BJ (cell line): ENCODE measurements at regions not wholly inside any gene's neighbourhood (a gene's known extent, or its start where the extent isn't known, plus 50 kb on each side); places are given as distances from the start of the nearest gene placed in this dataset.
"Not testable (repeated sequence)": the region's sequence is repeated elsewhere in the genome, so short reads cannot be mapped to it uniquely, and the experiment has no call there.

Source experiments
- CTCF ChIA-PET: fragments of 350-600 bp; formaldehyde crosslinking; extraction: SDS; loops from one replicate; lab custom pipeline; 2021; ENCODE audit warnings: antibody characterized with exemption, inconsistent platforms; lab: Yijun Ruan, JAX
- POLR2A ChIA-PET: fragments of 300-600 bp; sonication (Branson Sonifier 250); formaldehyde crosslinking; extraction: SDS; loops from one replicate; lab custom pipeline; 2021; ENCODE audit warnings: antibody characterized with exemption; lab: Charles Lee
- DNase-seq: peaks from one replicate; pipeline ENCODE4 v3.0.0-alpha.2; 2011; ENCODE audit warnings: low read depth
- H3K27me3 ChIP-seq: 2 replicates; pipeline ENCODE4 v1.6.0; 2011; ENCODE audit warnings: low read length; ENCODE audit not compliant: control insufficient read depth, insufficient read depth
- H3K36me3 ChIP-seq: 2 replicates; pipeline ENCODE4 v1.5.1; 2011; ENCODE audit warnings: low read length; ENCODE audit not compliant: control insufficient read depth, insufficient read depth
- H3K4me3 ChIP-seq: 2 replicates; pipeline ENCODE4 v1.5.1; 2011; ENCODE audit warnings: low read depth, mild to moderate bottlenecking, control low read depth, low read length
- TF ChIP-seq, protein P1 (sequence below): IDR thresholded peaks from 2 replicates; pipeline ENCODE4 v1.5.1; 2011; ENCODE audit warnings: low read depth, mild to moderate bottlenecking, control low read depth, inconsistent platforms, low read length, moderate library complexity; ENCODE audit not compliant: insufficient read depth

DNA sequence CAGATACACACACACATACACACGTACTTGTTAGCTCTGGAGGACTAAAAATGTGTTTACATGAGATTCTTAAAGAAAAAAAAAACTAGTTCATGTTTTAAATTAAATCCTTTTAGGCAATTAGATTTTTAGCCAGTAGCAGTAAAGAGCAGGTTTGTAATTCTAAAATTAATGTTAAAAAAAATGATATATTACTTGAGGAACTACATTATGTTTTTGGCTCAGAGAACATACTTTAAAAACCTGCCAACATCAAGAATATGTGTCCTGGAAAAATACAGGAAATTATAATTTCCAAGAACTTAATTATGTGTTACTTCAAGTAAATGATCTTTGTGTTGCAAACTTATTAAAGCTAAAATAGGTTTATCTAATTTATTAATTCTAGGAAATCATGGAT, 594.3 kb upstream of the PCDH7 start:
- no peaks in the 10 kb centered on the region for H3K27me3 ChIP-seq
- TF ChIP-seq, protein P1, sequence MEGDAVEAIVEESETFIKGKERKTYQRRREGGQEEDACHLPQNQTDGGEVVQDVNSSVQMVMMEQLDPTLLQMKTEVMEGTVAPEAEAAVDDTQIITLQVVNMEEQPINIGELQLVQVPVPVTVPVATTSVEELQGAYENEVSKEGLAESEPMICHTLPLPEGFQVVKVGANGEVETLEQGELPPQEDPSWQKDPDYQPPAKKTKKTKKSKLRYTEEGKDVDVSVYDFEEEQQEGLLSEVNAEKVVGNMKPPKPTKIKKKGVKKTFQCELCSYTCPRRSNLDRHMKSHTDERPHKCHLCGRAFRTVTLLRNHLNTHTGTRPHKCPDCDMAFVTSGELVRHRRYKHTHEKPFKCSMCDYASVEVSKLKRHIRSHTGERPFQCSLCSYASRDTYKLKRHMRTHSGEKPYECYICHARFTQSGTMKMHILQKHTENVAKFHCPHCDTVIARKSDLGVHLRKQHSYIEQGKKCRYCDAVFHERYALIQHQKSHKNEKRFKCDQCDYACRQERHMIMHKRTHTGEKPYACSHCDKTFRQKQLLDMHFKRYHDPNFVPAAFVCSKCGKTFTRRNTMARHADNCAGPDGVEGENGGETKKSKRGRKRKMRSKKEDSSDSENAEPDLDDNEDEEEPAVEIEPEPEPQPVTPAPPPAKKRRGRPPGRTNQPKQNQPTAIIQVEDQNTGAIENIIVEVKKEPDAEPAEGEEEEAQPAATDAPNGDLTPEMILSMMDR, result no peak
- H3K4me3 ChIP-seq, result no peak overlapping the region
- no peak for DNase-seq
- H3K36me3 ChIP-seq, result no peaks in the 10 kb centered on the region
- POLR2A ChIA-PET, result no interaction called here
- CTCF ChIA-PET, result no interaction called here

DNA sequence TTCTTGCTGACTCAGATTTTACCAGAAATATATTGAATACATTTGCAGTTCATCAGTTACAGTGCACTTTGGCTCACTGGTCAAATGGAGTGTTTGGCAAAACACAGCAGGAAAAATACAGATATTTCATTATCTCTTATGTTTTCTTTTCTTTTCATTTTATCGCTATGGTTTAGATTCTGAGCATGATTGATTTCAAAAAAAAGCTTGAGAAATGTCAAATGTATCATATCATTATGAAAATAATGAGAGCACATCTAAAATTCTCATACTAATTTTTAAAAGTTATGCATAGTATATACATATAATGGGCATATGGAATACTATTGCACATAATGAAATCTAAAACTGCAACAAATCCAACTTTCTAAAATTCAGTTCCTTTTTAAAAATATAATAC, 593.8 kb upstream of the PCDH7 start:
- Histone ChIP-seq H3K4me3 (no peak overlapping the region), H3K36me3 (no peaks in the 10 kb centered on the region), H3K27me3 (no peaks in the 10 kb centered on the region)
- ChIA-PET POLR2A (no interaction called here), CTCF (no interaction called here)
- no peak for DNase-seq
- TF ChIP-seq, protein P1, result no peak

DNA sequence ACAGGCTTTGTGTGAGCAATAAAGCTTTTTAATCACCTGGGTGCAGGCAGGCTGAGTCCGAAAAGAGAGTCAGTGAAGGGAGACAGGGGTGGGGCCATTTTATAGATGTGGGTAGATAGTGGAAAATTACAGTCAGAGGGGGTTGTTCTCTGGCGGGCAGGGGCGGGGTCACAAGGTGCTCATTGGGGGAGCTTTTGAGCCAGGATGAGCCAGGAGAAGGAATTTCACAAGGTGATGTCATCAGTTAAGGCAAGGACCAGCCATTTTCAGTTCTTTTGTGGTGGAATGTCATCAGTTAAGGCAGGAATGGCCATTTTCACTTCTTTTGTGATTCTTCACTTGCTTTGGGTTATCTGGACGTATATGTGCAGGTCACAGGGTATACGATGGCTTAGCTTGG, 571.3 kb upstream of the PCDH7 start:
- CTCF ChIA-PET, DNase-seq, H3K27me3 ChIP-seq, H3K36me3 ChIP-seq, POLR2A ChIA-PET, H3K4me3 ChIP-seq: not testable (repeated sequence)

DNA sequence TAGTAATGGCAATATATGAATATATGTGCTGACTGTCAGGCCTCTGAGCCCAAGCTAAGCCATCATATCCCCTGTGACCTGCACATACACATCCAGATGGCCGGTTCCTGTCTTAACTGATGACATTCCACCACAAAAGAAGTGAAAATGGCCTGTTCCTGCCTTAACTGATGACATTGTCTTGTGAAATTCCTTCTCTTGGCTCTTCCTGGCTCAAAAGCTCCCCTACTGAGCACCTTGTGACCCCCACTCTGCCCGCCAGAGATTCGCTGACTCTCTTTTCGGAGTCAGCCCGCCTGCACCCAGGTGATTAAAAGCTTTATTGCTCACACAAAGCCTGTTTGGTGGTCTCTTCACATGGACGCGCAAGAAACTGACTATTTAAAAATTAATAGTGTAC, 570.6 kb upstream of the PCDH7 start:
- H3K27me3 ChIP-seq, DNase-seq, H3K36me3 ChIP-seq, H3K4me3 ChIP-seq, POLR2A ChIA-PET, CTCF ChIA-PET: not testable (repeated sequence)

DNA sequence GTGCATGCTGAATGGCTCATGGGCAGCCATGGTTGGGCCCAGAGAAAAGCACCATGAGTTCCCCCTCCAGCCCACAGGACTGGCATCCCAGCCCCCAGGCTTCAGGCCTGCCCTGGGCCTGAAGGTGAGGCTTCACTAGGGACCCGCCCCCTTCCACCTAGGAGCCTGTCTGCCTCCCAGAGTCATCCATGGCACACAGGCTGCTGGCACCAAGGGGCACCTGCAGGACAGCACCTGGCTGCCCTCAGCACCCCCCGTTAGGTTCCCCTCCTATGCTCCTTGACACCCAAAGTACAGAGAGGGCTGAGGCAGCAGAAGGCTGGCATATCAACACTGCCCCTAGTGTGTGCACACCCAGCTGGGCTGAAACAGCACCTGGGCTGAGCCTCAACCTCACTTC, 566.7 kb upstream of the PCDH7 start:
- POLR2A ChIA-PET, result no interaction called here
- TF ChIP-seq, protein P1, result no peak

DNA sequence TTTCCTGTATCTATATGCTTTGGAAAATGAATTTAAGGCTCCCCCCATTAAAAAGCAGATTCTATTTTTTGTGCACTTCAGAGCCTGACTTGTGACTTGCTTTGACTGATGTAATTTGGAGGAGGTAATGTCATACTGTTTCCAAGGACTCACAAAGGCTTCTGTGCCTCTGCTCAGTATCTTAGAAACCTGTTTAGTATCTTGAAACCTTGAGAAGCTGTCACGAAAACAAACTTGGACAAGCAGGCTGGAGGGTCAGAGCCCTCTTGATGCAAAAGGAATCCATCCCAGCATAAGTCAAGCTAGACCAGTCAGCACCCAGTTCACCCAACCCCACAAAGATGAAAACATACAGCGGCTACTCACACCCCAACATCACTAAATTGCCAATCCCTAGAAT, 560.0 kb upstream of the PCDH7 start:
- ChIA-PET POLR2A (no interaction called here), CTCF (no interaction called here)
- Histone ChIP-seq H3K36me3 (no peaks in the 10 kb centered on the region), H3K27me3 (no peaks in the 10 kb centered on the region), H3K4me3 (no peak overlapping the region)
- TF ChIP-seq, protein P1, result no peak
- no peak for DNase-seq

More for the DNA sequence above, 566.7 kb upstream of the PCDH7 start:
- DNase-seq, result no peak
- CTCF ChIA-PET, result no interaction called here
- Histone ChIP-seq H3K27me3 (no peaks in the 10 kb centered on the region), H3K36me3 (no peaks in the 10 kb centered on the region), H3K4me3 (no peak overlapping the region)
